Kidney capillary endothelial cell (primary cell): ENCODE measurements at regions not wholly inside any gene's neighbourhood (a gene's known extent, or its start where the extent isn't known, plus 50 kb on each side); places are given as distances from the start of the nearest gene placed in this dataset.
"Not testable (repeated sequence)": the region's sequence is repeated elsewhere in the genome, so short reads cannot be mapped to it uniquely, and the experiment has no call there.

Source experiments
- DNase-seq: peaks from one replicate; pipeline ENCODE4 v3.0.0-alpha.2; 2018; ENCODE audit warnings: low spot score

GRCh38 chr15:69868756-69869155 is 229.0 kb downstream of the TLE3 start:
- no peak for DNase-seq

- DNase-seq, result no peak
These were observed 228.4 kb downstream of the TLE3 start for GRCh38 chr15:69869291-69869690.

GRCh38 chr15:69869881-69870505 is 227.7 kb downstream of the TLE3 start:
- no peak for DNase-seq

- DNase-seq, result no peak
These were observed 226.1 kb downstream of the TLE3 start for GRCh38 chr15:69871511-69872134.

- no peak for DNase-seq
These were observed 223.9 kb downstream of the TLE3 start for GRCh38 chr15:69873807-69874206.

- no peak for DNase-seq
These were observed 223.4 kb downstream of the TLE3 start for GRCh38 chr15:69874321-69874720.

- DNase-seq, result no peak
These were observed 221.4 kb downstream of the TLE3 start for GRCh38 chr15:69876064-69876940.

- DNase-seq, result not testable (repeated sequence)
These were observed 217.8 kb downstream of the TLE3 start for GRCh38 chr15:69879963-69880362.

- no peak for DNase-seq
These were observed 217.0 kb downstream of the TLE3 start for GRCh38 chr15:69880571-69881301.

- no peak for DNase-seq
These were observed 216.4 kb downstream of the TLE3 start for GRCh38 chr15:69881302-69881670.

GRCh38 chr15:69881766-69882165 is 216.0 kb downstream of the TLE3 start:
- DNase-seq, result no peak

GRCh38 chr15:69883306-69883705 is 214.4 kb downstream of the TLE3 start:
- no peak for DNase-seq

- no peak for DNase-seq
These were observed 212.4 kb downstream of the TLE3 start for GRCh38 chr15:69885173-69885955.

- DNase-seq, result no peak
These were observed 210.7 kb downstream of the TLE3 start for GRCh38 chr15:69887009-69887408.

GRCh38 chr15:69887553-69887952 is 210.2 kb downstream of the TLE3 start:
- no peak for DNase-seq

- DNase-seq, result no peak
These were observed 209.3 kb downstream of the TLE3 start for GRCh38 chr15:69888406-69888805.

GRCh38 chr15:69891070-69891536 is 206.6 kb downstream of the TLE3 start:
- no peak for DNase-seq

- no peak for DNase-seq
These were observed 206.1 kb downstream of the TLE3 start for GRCh38 chr15:69891606-69892005.

- DNase-seq, result no peak
These were observed 205.4 kb downstream of the TLE3 start for GRCh38 chr15:69892351-69892750.

- no peak for DNase-seq
These were observed 204.6 kb downstream of the TLE3 start for GRCh38 chr15:69893086-69893485.

GRCh38 chr15:69893863-69894262 is 203.9 kb downstream of the TLE3 start:
- DNase-seq, result no peak

GRCh38 chr15:69895202-69895601 is 202.5 kb downstream of the TLE3 start:
- DNase-seq, result no peak
